ENCODE measurements at regions not wholly inside any gene's neighbourhood (a gene's known extent, or its start where the extent isn't known, plus 50 kb on each side); places are given as distances from the start of the nearest gene placed in this dataset.

DNA sequence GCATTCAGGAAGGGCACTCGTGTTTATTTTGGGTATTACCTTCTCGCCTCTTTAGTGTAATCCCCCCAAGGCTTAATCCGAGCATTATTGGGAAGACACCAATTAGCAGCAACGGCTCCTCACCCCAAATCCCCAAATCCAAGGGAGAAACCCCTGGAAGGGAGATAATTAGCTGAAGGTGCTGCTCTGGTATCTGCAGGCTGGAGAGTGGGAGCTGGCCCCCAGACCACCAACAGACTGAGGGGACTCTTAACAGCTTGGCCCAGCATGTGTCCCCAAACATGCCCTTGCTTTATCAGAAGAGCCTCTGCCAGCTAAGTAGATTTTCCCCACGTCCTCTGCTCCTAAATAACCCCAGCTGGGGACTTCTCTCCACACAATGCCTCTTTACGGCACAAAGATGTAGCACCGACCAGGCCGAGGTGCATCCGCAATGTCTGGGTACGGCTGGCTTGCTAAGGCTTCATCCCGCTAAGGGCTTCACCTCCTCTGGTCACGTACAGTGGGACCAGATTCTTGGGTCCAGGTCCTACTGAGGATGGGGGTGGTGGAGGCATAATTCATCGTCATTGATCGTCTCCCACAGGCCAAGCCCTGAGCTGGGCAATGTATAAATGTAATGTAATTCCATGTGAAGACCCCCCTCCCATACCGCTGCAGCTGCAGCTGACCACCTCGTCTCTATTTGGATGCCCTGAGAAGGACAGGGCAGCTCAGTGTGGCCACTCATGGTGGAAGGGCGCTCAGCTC lies 123.7 kb upstream of the GSC start:
- H3K4me2 ChIP-seq (ENCODE audit: insufficient read depth, insufficient read length, low read length), result no peak overlapping the region
- no peak overlapping the region for H3K9ac ChIP-seq (ENCODE audit: extremely low read depth, insufficient read length, low read length)
- no peaks in the 10 kb centered on the region for H3K4me1 Mint-ChIP-seq
- H2BK5ac ChIP-seq (ENCODE audit: insufficient read length, low read length), result no peak overlapping the region
- H3K56ac ChIP-seq (ENCODE audit: insufficient read length, low read depth, low read length), result no peak overlapping the region
- no peak overlapping the region for H2AK5ac ChIP-seq (ENCODE audit: insufficient read length, low read length)
- H3K9me3 ChIP-seq (ENCODE audit: control insufficient read depth, low read depth, low read length), result no peaks in the 10 kb centered on the region
- no peaks in the 10 kb centered on the region for H3K27me3 ChIP-seq (ENCODE audit: insufficient read depth, low read length)
- no peak overlapping the region for H2BK12ac ChIP-seq (ENCODE audit: insufficient read length, low read depth, low read length)
- no peaks in the 10 kb centered on the region for H3K4me1 ChIP-seq (ENCODE audit: insufficient read depth, low read length)
- H3K23ac ChIP-seq (ENCODE audit: insufficient read length, low read depth, low read length), result no peak overlapping the region
- H3K9me3 Mint-ChIP-seq, result no peaks in the 10 kb centered on the region
- H3K79me1 ChIP-seq (ENCODE audit: insufficient read depth, low read depth, low read length, poor library complexity, severe bottlenecking), result no peaks in the 10 kb centered on the region
- H3K4me3 Mint-ChIP-seq, result no peak overlapping the region
- TF ChIP-seq, protein P1, sequence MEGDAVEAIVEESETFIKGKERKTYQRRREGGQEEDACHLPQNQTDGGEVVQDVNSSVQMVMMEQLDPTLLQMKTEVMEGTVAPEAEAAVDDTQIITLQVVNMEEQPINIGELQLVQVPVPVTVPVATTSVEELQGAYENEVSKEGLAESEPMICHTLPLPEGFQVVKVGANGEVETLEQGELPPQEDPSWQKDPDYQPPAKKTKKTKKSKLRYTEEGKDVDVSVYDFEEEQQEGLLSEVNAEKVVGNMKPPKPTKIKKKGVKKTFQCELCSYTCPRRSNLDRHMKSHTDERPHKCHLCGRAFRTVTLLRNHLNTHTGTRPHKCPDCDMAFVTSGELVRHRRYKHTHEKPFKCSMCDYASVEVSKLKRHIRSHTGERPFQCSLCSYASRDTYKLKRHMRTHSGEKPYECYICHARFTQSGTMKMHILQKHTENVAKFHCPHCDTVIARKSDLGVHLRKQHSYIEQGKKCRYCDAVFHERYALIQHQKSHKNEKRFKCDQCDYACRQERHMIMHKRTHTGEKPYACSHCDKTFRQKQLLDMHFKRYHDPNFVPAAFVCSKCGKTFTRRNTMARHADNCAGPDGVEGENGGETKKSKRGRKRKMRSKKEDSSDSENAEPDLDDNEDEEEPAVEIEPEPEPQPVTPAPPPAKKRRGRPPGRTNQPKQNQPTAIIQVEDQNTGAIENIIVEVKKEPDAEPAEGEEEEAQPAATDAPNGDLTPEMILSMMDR (conservative IDR thresholded peaks at IDR 0.05), result no peak
- no peak overlapping the region for H2BK15ac ChIP-seq (ENCODE audit: low read depth, low read length)
- H3K79me2 ChIP-seq (ENCODE audit: insufficient read depth, low read length), result no peaks in the 10 kb centered on the region
- H4K91ac ChIP-seq (ENCODE audit: insufficient read length, low read depth, low read length), result no peak overlapping the region
- H3T11ph ChIP-seq (ENCODE audit: low read length), result no peak overlapping the region
- H3K18ac ChIP-seq (ENCODE audit: insufficient read length, low read depth, low read length), result no peak overlapping the region
- no peak overlapping the region for H3K14ac ChIP-seq (ENCODE audit: insufficient read depth, low read length)
- WGBS (ENCODE audit: extremely low coverage, insufficient read length, low lambda C conversion rate), result no CpG with 5 or more reads among the region's 17 CpGs
- no peak overlapping the region for H2AFZ ChIP-seq (ENCODE audit: low read length)
- H2BK20ac ChIP-seq (ENCODE audit: low read depth, low read length, poor library complexity, severe bottlenecking), result no peak overlapping the region
- DNase-seq, result no peak
- H3K27ac ChIP-seq (ENCODE audit: insufficient read length, low read depth, low read length), result no peak overlapping the region
- H3K36me3 Mint-ChIP-seq (ENCODE audit: insufficient read depth in 1 of 3, low read depth in 3 of 3), result no peaks in the 10 kb centered on the region
- no peak overlapping the region for H4K5ac ChIP-seq (ENCODE audit: insufficient read length, low read depth, low read length)
- H4K8ac ChIP-seq (replicated peaks; ENCODE audit: insufficient read length, low read depth, low read length), result no peak overlapping the region
- no peak overlapping the region for H3K27ac Mint-ChIP-seq
- peaks cover 7% of the 10 kb centered on the region for H3K27me3 Mint-ChIP-seq (ENCODE audit: low read depth)
- no peak overlapping the region for H3K4ac ChIP-seq (ENCODE audit: low read depth, low read length)
- no peak overlapping the region for H2BK120ac ChIP-seq (ENCODE audit: low read depth, low read length, poor library complexity, severe bottlenecking)
- H3K23me2 ChIP-seq (ENCODE audit: insufficient read length, low read depth, low read length, poor library complexity, severe bottlenecking), result no peaks in the 10 kb centered on the region
- no peaks in the 10 kb centered on the region for H4K20me1 ChIP-seq (ENCODE audit: control insufficient read depth, insufficient read depth, insufficient read length)

All from H9 (cell line).